HG02852 (cell line): ENCODE measurements at regions not wholly inside any gene's neighbourhood (a gene's known extent, or its start where the extent isn't known, plus 50 kb on each side); places are given as distances from the start of the nearest gene placed in this dataset.
"Not testable (repeated sequence)": the region's sequence is repeated elsewhere in the genome, so short reads cannot be mapped to it uniquely, and the experiment has no call there.

Experiments used
- ATAC-seq: cut with Tn5 transposase; IDR thresholded peaks from one replicate; pipeline ENCODE4 v1.9.1; 2021; ENCODE audit warnings: mild to moderate bottlenecking, moderate library complexity; ENCODE audit not compliant: unreplicated experiment

DNA sequence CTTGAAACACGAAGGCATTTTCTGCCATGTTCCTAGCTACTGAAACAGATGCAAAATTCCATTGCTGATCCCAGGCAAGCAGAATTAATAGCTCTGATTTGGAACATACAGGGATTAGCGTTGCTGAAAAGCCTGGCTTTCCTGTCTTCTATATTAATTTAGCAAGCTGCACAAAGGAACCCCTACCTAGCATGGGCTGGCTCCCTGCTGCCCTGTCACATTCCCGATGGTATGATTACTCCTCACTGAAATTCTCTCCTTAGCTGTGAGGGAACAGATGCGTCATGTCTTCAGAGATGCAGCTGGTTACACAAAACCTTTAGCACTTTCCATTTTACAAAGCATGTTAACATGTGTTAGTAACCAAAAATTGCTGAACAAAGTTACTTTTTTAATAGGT lies 878.9 kb downstream of the TYW1 start:
- no peak for ATAC-seq

DNA sequence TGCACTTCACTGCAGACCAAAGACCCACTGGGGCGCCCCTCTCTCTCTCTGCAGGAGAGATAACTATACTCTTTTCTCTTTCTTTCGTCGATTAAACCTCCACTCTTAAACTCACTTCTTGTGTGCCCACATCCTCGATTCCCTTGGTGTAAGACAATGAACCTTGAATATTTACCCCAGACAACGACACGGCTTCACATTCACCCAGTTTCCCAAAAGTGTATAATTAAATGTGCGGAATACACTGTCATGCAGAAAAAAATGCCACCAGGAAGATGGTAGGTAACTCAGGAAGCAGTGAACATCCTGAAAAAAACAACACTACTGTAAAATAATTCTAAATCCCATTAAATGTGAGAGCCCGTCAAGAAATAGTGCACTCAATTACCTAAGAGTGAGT lies 882.2 kb downstream of the TYW1 start:
- no peak for ATAC-seq

DNA sequence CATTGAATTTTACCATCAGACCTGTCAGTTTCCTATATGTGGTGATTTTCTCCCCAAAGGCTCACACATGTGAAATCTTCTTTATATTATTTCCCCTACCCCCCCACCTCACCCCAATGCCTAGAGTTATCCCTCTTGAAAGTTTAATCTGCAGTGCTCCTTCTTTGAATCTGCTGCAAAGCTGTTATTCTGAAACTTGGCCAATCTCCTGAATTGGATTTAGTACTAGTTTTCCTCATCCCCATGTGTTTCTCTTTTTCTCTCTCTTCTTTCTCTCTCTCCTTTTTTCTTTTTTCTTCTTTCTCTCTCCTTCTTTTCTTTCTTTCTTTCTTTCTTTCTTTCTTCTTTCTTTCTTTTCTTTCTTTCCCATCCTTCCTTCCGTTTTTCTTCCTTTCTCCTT lies 886.2 kb downstream of the TYW1 start:
- no peak for ATAC-seq

DNA sequence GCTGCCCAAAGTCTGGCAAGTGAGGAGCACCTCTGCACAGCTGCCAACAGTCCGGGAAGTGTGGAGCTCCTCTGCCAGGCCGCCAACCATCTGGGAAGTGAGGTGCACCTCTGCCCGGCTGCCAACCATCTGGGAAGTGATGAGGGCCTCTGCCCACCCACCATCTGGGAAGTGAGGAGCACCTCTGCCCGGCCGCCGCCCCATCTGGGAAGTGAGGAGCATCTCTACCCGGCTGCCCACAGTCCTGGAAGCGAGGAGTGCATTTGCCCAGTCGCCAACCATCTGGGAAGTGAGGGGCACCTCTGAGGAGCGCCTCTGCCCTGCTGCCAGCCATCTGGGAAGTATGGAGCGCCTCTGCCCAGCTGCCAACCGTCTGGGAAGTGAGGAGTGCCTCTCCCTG lies 893.7 kb downstream of the TYW1 start:
- no peak for ATAC-seq

DNA sequence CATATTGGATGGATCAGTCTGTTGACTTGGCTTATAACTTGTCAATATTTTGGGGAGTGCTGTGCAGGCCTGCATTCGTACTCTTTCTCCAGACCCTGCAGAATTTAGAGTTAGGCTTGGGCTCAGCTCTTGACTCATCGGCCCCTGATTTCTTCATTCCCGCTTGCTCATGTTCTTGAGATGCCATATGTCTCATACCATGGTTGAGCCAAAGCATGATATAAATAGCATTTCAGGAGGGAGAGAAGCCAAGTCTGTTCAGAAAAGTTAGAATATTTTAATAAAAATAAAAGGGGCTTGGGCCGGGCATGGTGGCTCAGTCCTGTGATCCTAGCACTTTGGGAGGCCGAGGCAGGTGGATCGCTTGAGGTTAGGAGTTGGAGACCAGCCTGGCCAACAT lies 898.1 kb downstream of the TYW1 start:
- ATAC-seq: no peak

DNA sequence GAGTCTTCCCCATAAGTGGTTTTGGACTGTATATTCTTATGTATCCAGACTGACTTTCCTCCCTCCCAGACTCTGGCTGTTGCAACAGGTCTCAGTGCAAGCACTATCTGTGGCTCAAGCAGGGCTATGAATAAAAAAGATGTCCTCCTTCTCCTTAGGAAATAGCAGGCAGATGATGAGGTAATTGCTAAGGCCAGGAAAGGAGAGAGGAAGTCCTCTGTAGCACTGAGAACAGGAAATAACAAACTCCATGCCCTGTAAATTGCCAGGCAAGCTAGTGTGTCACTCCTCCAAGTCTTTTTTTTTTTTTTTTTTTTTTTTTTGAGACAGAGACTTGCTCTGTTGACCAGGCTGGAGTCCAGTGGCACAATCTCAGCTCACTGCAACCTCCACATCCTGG lies 900.1 kb downstream of the TYW1 start:
- ATAC-seq: no peak

DNA sequence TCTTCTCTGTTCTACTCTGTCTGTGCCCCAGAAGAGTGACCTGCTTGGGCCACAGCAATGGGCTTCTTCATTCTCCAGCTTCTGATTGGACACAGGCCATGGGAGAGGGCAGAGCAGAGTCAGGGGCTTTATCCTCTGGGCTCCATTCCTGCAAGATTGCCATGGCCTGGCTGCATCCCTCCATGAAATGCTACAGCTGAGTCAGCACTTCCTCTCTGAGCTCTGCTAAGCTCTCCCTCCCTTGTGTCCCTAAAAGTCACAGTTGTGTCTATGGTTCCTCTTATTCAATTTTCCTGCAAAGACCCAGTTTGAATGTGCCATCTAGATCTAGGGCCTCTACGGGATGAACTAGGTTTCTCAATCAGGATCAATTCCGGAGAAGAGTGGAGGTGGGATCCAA lies 903.8 kb downstream of the TYW1 start:
- no peak for ATAC-seq

DNA sequence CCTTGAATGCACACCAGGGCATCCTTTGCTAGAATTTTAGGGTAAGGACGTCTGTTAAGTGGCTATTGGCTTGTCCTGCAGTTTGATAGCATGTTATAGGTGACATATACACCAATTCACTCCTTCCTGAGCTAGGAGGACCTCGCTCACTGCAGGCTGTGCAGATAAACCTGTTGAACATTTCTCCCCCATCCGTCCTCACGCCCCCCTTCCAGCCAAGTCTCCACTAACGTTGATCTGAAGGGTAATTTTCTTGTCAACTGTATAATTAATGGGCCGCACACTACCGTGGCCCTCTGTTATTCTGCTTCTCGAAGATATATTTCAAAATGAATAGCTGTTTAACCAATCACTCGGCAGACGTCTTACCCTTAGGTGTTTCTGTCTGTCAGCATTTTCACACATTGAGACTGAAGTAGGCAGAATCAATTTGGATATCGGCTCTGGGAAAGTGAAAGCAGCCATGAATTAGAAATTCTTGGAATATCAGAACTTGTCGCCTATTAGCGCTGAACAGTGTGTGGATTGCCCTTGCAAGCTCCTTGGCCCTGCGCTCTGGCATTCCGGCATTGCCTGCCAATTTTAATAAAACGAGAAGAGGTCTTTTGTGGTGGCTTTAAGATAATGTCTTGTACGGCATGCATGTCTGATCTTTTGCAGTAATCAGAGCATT lies 905.3 kb downstream of the TYW1 start:
- ATAC-seq: no peak

DNA sequence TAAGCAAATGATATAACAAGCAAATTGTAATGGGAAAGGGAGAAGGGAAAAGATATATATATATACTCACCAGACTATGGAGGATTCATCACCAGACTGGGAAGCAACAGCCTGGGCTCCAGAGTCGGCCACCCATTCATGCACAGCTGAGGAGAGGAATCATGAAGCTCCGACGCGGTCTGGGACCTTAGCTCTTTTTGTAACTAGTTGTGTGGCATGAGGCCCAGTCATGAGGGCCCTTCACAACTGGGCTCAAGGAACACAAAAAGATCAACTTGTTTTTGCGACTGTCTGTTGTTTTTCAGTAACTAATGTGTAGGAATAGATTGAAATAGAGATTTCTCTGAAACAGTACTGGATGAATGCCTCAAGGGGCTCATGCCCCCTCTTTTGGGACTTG lies 911.2 kb downstream of the TYW1 start:
- no peak for ATAC-seq

DNA sequence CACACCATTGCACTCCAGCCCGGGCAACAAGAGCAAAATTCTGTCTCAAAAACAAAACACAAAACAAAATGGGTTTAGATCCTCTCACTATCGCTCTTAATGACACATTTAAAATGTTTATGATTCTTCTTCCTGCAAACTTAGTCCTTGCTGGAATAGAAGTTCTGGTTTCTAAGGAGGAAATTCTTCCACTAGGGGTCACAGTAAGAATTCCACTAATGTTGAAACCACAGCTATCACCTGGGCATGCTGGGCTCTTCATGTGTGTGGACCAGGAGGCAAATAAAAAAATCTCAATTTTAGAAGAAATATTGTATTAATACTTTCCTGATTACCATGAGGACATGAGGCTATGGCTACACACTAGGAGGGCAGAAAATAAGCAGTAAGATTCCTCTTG lies 915.8 kb downstream of the TYW1 start:
- ATAC-seq: no peak

DNA sequence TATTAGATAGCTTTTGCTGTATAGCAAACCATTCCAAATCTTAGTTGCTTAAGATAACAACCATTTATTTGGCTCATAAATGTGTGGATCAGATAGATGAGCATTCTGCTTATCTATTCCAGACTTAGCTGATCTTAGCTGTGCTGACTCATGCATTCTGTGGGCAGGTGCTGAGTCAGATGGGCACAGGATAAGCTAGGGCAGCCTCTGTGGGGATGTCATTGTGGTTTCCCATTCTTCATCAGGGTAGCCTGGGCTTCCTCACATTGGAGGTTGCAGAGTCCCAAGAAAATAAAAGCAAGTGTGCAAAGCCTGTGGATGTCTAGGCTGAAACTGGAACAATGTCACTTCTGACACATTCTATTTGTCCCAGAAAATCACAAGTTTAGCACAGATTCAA lies 917.0 kb downstream of the TYW1 start:
- ATAC-seq: no peak

DNA sequence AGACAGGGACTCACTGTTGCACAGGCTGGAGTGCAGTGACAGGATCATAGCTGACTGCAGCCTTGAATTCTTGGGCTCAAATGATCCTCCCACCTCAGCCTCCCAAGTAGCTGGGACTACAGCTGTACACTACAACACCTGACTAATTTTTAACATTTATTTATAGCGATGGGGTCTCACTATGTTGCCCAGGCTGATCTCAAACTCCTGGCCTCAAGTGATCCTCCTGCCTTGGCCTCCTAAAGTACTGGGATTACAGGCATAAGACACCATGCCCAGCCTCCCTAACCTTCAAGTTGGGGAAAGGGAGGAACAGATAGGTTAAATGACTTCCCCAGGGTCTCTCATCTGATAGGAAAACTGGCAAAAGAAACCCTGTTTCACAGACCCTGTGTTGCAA lies 919.5 kb downstream of the TYW1 start:
- not testable (repeated sequence) for ATAC-seq

DNA sequence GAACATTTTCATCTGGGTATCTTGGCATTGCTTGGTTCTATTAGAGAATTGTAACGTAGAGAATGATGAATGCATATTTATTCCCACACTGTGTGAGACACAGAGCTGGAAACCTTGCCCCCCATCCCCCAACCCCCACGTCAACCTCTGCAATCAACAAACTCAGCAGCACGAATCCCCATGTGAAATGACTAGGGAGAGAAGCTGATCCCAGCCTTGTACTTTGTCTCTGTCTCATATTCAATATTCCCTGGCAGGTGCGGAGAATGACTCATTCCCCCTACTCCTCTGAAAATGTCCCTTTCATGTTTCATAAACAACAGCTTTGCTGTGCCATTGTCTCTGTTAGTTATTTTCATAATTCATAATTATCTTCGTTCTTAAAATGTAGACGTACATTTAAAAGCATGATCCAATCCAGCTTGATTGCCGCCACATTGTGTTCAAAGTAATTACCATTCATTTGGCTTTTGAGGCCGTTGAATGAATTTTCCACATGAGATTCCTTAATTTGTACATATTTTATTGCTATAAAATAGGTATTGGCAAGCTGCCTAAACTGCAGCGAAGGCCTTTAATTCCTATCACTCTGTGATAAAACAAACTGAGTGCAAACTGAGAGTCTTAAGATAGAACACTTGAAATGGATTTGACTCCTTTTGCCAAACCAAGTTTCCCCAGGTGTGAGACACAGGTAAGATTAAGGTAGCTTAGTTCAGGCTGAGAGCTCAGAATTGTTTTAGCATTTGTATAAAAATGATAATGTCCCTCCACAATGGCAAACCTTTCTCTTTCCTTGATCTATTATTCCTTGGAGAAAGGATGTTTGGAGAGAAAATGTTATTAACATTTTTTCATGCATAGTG lies 920.2 kb downstream of the TYW1 start:
- ATAC-seq: no peak

DNA sequence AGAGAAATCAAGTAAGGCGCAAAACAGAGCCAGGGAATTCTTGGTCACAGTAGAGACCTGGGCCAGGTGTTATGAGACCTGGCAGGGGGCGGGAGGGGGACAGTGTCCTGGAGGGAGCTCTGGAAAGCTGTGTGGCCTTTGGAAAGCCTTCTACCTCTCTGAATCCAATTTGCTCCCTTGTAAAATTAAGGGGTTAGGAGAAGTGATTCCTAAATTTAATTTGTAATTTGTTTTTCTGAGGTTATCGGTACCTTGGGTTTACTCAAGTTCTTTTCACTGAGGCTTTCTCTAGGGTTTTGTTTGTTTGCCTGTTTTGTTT lies 920.8 kb downstream of the TYW1 start:
- ATAC-seq: no peak

DNA sequence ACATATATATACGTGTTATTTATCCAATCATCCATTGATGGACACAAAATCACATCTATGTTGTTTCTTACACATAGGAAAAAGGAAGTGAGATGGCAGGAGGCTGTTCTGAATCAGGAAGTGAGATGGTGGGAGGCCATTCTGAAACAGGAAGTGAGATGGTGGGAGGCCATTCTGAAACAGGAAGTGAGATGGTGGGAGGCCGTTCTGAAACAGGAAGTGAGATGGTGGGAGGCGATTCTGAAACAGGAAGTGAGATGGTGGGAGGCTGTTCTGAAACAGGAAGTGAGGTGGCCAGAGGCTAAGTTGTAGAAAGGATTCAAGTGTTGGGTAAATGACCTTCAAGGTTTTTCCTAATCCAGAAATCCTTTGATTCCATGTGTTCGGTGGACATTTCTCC lies 921.5 kb downstream of the TYW1 start:
- ATAC-seq: no peak

DNA sequence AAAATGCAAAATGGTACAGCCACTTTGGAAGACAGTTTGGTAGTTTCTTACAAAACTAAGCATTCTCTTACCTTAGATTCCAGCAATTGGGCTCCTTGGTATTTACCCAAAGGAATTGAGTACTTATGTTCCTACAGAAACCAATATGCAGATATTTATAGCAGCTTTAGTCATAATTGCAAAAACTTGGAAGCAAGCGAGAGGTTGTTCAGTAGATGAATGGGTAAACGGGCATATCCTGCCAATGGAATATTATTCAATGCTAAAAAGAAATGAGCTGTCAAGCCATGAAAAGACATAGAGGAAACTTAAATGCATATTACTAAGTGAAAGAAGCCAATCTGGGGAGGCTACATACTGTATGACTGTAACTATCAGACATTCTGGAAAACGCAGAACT lies 926.7 kb downstream of the TYW1 start:
- ATAC-seq: no peak

DNA sequence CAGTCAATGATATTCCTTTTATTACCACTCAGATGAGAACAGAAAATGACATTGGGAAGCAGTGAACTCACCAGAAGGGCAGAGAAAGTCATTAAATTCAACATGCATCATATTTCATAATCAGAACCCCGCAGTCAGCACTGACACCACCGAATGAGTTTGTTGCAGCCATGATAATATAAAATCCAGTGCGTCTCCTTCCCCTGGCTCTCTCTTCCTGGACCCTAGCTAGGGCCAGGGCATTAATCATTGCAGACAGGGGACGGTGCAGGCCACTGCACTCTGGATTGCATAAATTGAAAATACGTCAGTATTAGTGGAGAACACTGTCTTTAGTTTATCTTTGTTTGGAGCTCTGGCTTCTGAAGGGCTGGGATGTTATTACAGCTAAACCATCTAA lies 931.5 kb downstream of the TYW1 start:
- ATAC-seq: no peak

DNA sequence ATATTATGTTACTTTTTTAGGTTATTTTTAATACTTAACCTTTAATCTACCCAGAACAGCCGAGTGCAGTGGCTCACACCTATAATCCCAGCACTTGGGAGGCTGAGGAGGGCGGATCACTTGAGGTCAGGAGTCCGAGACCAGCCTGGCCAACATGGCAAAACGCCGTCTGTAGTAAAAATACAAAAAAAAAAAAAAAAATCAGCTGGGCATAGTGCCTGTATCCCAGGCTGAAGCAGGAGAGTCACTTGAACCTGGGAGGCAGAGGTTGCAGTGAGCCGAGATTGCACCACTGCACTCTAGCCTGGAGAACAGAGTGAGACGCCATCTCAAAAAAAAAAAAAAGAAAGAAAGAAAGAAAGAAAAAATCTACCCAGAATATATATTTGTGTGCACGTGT lies 939.8 kb downstream of the TYW1 start:
- ATAC-seq: not testable (repeated sequence)

DNA sequence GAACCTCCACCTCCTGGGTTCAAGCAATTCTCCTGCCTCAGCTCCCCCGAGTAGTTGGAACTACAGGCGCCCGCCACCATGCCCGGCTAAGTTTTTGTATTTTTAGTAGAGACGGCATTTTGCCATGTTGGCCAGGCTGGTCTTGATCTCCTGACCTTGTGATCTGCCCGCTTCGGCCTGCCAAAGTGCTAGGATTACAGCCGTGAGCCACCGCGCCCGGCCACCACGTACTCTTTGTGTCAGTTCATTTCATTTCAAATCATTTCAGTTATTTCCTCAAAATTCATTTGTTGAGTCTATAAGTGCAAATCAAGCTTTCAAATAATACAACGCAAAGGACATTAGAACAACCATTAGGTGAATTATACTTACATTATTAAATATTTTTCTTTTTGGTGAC lies 943.8 kb downstream of the TYW1 start:
- ATAC-seq: no peak

DNA sequence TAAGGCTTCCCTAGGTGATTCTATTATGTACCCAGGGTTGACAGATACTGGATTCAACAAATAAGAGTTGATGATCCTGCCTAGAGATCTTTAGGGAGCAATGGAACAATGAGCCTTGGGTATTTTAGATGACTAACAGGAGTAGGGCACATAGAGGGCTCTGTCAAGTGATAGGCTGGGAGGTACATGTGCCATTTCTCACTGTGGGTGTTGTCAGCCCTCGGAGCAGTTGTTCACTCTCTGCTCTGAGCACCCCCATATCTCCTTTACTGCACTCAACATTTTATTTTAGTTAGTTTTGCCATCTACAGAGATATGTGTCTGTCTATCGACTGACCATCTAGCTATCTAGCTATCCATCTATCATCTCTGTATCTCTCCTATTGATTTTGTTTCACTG lies 950.6 kb downstream of the TYW1 start:
- no peak for ATAC-seq

DNA sequence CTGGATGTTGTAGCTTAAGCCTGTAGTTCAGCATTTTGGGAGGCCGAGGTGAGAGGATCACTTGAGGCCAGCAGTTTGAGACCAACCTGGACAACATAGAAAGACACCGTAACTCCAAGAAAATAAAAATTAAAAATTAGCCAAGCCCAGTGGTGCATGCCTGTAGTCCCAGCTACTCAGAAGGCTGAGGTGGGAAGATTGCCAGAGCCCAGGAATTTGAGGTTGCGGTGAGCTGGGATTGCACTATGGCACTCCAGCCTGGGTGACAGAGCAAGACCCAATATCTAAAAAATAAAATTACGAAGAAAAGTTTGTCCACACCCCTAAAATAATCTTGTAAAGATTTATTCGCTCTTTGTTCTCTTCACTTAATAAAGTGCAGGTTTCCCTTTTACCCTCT lies 951.0 kb downstream of the TYW1 start:
- ATAC-seq: no peak

DNA sequence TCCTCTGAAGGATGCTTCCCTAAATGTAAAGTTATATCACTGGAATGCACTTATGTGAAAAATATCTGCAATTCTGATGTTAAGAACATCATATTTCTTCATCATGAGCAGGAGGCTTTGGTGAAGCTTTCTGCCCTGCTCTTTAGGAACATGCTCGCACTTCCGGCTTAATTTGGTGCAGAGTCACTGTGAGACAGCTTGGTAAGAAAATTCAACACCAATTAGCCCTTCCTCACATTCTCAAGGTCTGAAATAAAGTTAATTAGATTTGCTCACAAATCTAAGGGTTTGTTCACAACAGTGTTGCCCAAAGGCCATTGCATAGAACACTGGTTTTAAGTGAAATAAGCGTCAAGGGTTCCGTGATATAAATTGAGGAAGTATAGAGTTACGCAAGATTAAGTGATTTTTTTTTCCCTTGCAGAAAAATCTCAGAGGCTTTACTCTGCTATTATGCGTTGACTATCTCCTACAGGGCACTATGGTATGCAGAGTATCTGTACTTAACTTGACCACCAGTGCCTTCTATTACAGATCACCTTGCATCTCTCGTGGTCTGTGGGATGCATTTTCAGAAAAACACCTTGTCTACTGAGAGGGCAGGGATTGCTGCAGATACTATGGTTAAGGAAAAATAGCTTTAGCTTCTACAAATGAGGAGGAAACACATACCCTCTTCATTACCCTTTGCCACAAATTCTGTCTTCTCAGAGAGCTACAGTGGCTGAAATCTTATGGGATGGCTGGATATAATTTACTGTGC lies 953.9 kb downstream of the TYW1 start:
- ATAC-seq: no peak
